Astrocyte of the cerebellum (primary cell): ENCODE measurements at regions not wholly inside any gene's neighbourhood (a gene's known extent, or its start where the extent isn't known, plus 50 kb on each side); places are given as distances from the start of the nearest gene placed in this dataset.

Source experiments
- DNase-seq: peaks from one replicate; pipeline ENCODE4 v3.0.0-alpha.2; 2011; ENCODE audit warnings: low read depth
- H3K4me3 ChIP-seq: 2 replicates; pipeline ENCODE4 v1.5.1; 2011; ENCODE audit warnings: mild to moderate bottlenecking, low read depth, low read length, moderate library complexity
- CTCF ChIP-seq: IDR thresholded peaks from 2 replicates; pipeline ENCODE4 v1.5.1; 2012; ENCODE audit warnings: low read length, low read depth, moderate library complexity, mild to moderate bottlenecking; ENCODE audit errors: missing control alignments
- in situ Hi-C: cut with HindIII; loops from 2 replicates; pipeline ENCODE4 v1.10.0; 2017; ENCODE audit warnings: low sequenced_read_pairs

- no peak overlapping the region for H3K4me3 ChIP-seq
- DNase-seq: no peak
- TF ChIP-seq CTCF: no peak
- in situ Hi-C loops: loop anchor here (5.0 kb wide), 1 partner anchor 94 kb away; no protein-coding TSS in a partner anchor
Observed at GRCh38 chr15:93361703-93362102, 272.7 kb upstream of the RGMA start.

GRCh38 chr15:93360976-93361375 lies 272.0 kb upstream of the RGMA start:
- in situ Hi-C loops: loop anchor here (5.0 kb wide), 1 partner anchor 94 kb away; no protein-coding TSS in a partner anchor
- H3K4me3 ChIP-seq: no peak overlapping the region
- no peak for DNase-seq
- no peak for TF ChIP-seq CTCF

GRCh38 chr15:93360318-93360717 lies 271.3 kb upstream of the RGMA start:
- DNase-seq: no peak
- in situ Hi-C loops: loop anchor here (5.0 kb wide), 1 partner anchor 93 kb away; no protein-coding TSS in a partner anchor
- TF ChIP-seq CTCF: no peak
- no peak overlapping the region for H3K4me3 ChIP-seq

GRCh38 chr15:93359425-93360131 lies 270.6 kb upstream of the RGMA start:
- TF ChIP-seq CTCF: no peak
- no peak for DNase-seq
- in situ Hi-C loops: loop anchor here (5.0 kb wide), 1 partner anchor 92 kb away; no protein-coding TSS in a partner anchor
- H3K4me3 ChIP-seq: no peak overlapping the region

- DNase-seq: no peak
- H3K4me3 ChIP-seq: no peak overlapping the region
- in situ Hi-C loops: no loop called here
- no peak for TF ChIP-seq CTCF
Observed at GRCh38 chr15:93359060-93359408, 270.0 kb upstream of the RGMA start.

DNA sequence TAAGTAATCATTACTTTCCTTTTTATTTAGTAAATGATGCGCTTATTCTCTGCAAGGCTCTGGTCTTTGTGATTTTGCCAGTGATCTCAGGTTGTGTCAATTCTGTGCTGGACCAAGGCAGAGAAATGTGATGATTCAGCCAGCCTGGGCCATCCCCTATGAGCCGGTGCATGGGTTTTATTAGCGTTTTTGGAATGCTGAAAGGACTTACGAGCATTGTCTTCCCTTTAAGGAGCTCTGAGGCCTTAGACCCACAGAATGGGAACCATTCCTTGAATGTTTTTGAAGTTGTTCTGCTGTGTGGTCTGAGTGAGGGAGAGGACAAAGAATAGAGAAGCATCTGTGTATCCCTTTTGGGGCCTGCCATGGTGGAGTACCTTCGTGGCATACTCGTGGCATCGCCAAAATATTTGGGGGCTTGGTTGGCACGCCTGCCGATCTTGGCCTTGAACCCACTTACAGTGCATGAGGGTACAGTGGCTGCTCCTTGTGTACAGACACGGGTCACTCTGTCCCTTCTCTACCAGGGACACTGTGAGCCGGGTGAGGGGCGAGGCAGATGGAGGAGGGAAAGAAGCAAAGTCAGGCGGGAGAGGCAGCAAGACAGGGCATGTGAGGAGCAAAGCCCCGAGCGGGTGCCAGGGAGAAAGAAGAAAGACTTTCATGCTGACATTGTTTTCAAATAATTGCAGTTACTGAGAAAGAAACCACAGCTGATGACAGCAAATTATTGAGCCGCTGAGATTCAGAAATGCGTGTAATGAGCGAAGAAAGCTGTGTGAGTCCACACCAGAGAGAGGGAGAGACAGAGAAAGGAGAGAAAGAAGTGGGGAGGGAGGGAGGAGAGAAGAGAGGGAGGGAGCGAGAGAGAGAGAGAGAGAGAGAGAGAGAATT lies 269.4 kb upstream of the RGMA start:
- DNase-seq: no peak
- no peak for TF ChIP-seq CTCF
- H3K4me3 ChIP-seq: no peak overlapping the region
- in situ Hi-C loops: no loop called here
